K562 (cell line): ENCODE measurements at regions not wholly inside any gene's neighbourhood (a gene's known extent, or its start where the extent isn't known, plus 50 kb on each side); places are given as distances from the start of the nearest gene placed in this dataset.

Source experiments
- ATAC-seq: fragments of 200-7000 bp; cut with Tn5 transposase; 3 replicates; pipeline ENCODE4 v1.9.1; 2020; ENCODE audit warnings: moderate library complexity
- BruUV-seq: library from RNA; stranded (reverse); fragments of 400-500 nt; replicated peaks from 2 replicates; lab custom pipeline; 2021; lab: Mats Ljungman, UMichigan
- CTCF ChIA-PET: fragments of 300-600 bp; formaldehyde crosslinking; extraction: SDS; loops from one replicate; lab custom pipeline; 2021; ENCODE audit warnings: low intra/inter-chr PET ratio; lab: Yijun Ruan, JAX
- POLR2A ChIA-PET: fragments of 300-600, 350-650 bp; sonication (Branson Sonifier 250); formaldehyde crosslinking; extraction: SDS; loops from one replicate; lab custom pipeline; 2021; ENCODE audit warnings: antibody characterized with exemption, inconsistent platforms; lab: Yijun Ruan, JAX
- DNase-seq, 4 experiments: peaks; one replicate each; pipeline versions ENCODE4 v3.0.0 to v3.0.0-alpha.2; 2011 to 2018; ENCODE audit warnings: low spot score in 3 of 4, mixed read lengths in 3 of 4; ENCODE audit errors: extremely low read depth in 1 of 4
- FAIRE-seq: peaks from 2 replicates; lab custom pipeline; 2011; peaks lifted over from hg19 to GRCh38; lab: Jason Lieb, UNC
- H2AFZ ChIP-seq: 2 replicates; pipeline ENCODE4 v1.6.0; 2011; ENCODE audit warnings: low read depth, low read length, control low read depth, inconsistent platforms
- H3K27ac ChIP-seq: fragments of 200-600 bp; 3 replicates; pipeline ENCODE4 v1.8.0; 2011; ENCODE audit warnings: low read depth, mild to moderate bottlenecking, control low read depth, inconsistent platforms, low read length, moderate library complexity, mixed read lengths; ENCODE audit errors: extremely low read depth
- H3K27me3 ChIP-seq, 2 experiments: fragments of 300-600 bp in 1 of 2; 2 replicates in 1 of 2; 3 replicates in 1 of 2; pipeline versions ENCODE4 v1.6.0 to v1.8.0; 2011; ENCODE audit warnings: inconsistent platforms in 2 of 2, low read length in 2 of 2, mild to moderate bottlenecking in 1 of 2, mixed read lengths in 1 of 2, moderate library complexity in 1 of 2; ENCODE audit not compliant: control insufficient read depth in 2 of 2, insufficient read depth in 2 of 2
- H3K36me3 ChIP-seq: fragments of 300-600 bp; 3 replicates; pipeline ENCODE4 v1.8.0; 2011; ENCODE audit warnings: mild to moderate bottlenecking, low read length, inconsistent platforms; ENCODE audit not compliant: control insufficient read depth, insufficient read depth
- H3K4me1 ChIP-seq, 2 experiments: fragments of 200-600 bp in 1 of 2; replicated peaks in 1 of 2; 2 replicates in 1 of 2; 3 replicates in 1 of 2; pipeline versions ENCODE4 v1.5.1 to v1.8.0; 2011; ENCODE audit warnings: inconsistent platforms in 2 of 2, low read length in 2 of 2, mild to moderate bottlenecking in 1 of 2, mixed read lengths in 1 of 2, moderate library complexity in 1 of 2; ENCODE audit not compliant: control insufficient read depth in 2 of 2, insufficient read depth in 2 of 2
- H3K4me2 ChIP-seq: 2 replicates; pipeline ENCODE4 v1.6.1; 2011; ENCODE audit warnings: low read length, control low read depth, inconsistent platforms, mixed read lengths; ENCODE audit not compliant: insufficient read depth
- H3K4me3 ChIP-seq: fragments of 200-600 bp; sonication (generic), shearing (Covaris generic); 2 replicates; pipeline ENCODE4 v1.5.1; 2016; ENCODE audit warnings: control low read depth, inconsistent platforms
- H3K79me2 ChIP-seq: fragments of 200-600 bp; 3 replicates; pipeline ENCODE4 v1.8.0; 2011; ENCODE audit warnings: low read length, inconsistent platforms; ENCODE audit not compliant: control insufficient read depth, insufficient read depth
- H3K9ac ChIP-seq, 2 experiments: 2 replicates each; pipeline versions ENCODE4 v1.6.0 to v1.6.1; 2011; ENCODE audit warnings: low read depth in 2 of 2, low read length in 2 of 2, control low read depth in 1 of 2, inconsistent platforms in 1 of 2, mild to moderate bottlenecking in 1 of 2, mixed read lengths in 1 of 2; ENCODE audit not compliant: insufficient read depth in 1 of 2
- H3K9me1 ChIP-seq: one replicate; pipeline ENCODE4 v1.6.0; 2011; ENCODE audit warnings: inconsistent platforms, mild to moderate bottlenecking, low read length, moderate library complexity; ENCODE audit not compliant: control insufficient read depth, insufficient read depth
- H3K9me3 ChIP-seq: replicated peaks from 2 replicates; pipeline ENCODE4 v1.5.1; 2011; ENCODE audit warnings: low read depth, low read length, inconsistent platforms; ENCODE audit not compliant: control insufficient read depth, insufficient read depth
- H4K20me1 ChIP-seq: replicated peaks from 2 replicates; pipeline ENCODE4 v1.6.1; 2011; ENCODE audit warnings: low read length, inconsistent platforms, mixed read lengths; ENCODE audit not compliant: control insufficient read depth, insufficient read depth
- EWSR1 ChIP-seq: fragments of 450-650 bp; IDR thresholded peaks from 2 replicates; pipeline ENCODE4 v1.6.1; 2018; ENCODE audit warnings: borderline replicate concordance, mild to moderate bottlenecking, low read depth, moderate library complexity; ENCODE audit not compliant: partially characterized antibody
- HDAC8 ChIP-seq: fragments of 450-650 bp; IDR thresholded peaks from 2 replicates; pipeline ENCODE4 v1.6.1; 2016; ENCODE audit warnings: mild to moderate bottlenecking, missing genetic modification characterization, moderate library complexity, missing compliant biosample characterization
- ID3 ChIP-seq, 2 experiments: fragments of 250-450 bp in 1 of 2; fragments of 450-650 bp in 1 of 2; sonication (Bioruptor Pico) in 1 of 2; IDR thresholded peaks; 2 replicates each; pipeline versions ENCODE4 v1.6.1 to v1.8.0; 2016 to 2021; ENCODE audit warnings: mild to moderate bottlenecking in 2 of 2, moderate library complexity in 2 of 2, missing compliant biosample characterization in 1 of 2, missing genetic modification characterization in 1 of 2
- KAT2B ChIP-seq: IDR thresholded peaks from one replicate; pipeline ENCODE4 v1.6.1; 2012; ENCODE audit warnings: low read depth, mild to moderate bottlenecking, control low read depth, inconsistent platforms, low read length, moderate library complexity
- NFIC ChIP-seq: fragments of 450-650 bp; IDR thresholded peaks from 2 replicates; pipeline ENCODE4 v1.6.1; 2017; ENCODE audit warnings: mild to moderate bottlenecking, inconsistent platforms
- POLR2AphosphoS2 ChIP-seq: IDR thresholded peaks from 2 replicates; pipeline ENCODE4 v1.6.1; 2012; ENCODE audit warnings: low read length, improper control_type of control experiment
- POLR2G ChIP-seq: fragments of 200-400 bp; formaldehyde crosslinking; IDR thresholded peaks from 2 replicates; pipeline ENCODE4 v1.6.1; 2017; ENCODE audit warnings: low read depth, mild to moderate bottlenecking, antibody characterized with exemption, low read length, moderate library complexity
- PURB ChIP-seq: sonication (generic); formaldehyde crosslinking; IDR thresholded peaks from 2 replicates; pipeline ENCODE4 v1.9.0; 2021; ENCODE audit warnings: low read depth, mild to moderate bottlenecking, missing genetic modification reagents
- REST ChIP-seq, 2 experiments: fragments of 450-650 bp; formaldehyde crosslinking in 1 of 2; IDR thresholded peaks; 2 replicates each; pipeline versions ENCODE4 v1.4.0 to v1.6.1; 2014 to 2020; ENCODE audit warnings: mild to moderate bottlenecking in 2 of 2, borderline replicate concordance in 1 of 2, low read depth in 1 of 2
- STAT5A ChIP-seq: IDR thresholded peaks from 2 replicates; pipeline ENCODE4 v1.6.1; 2012; ENCODE audit warnings: low read length, inconsistent platforms, borderline replicate concordance
- TRIM24 ChIP-seq, 2 experiments: fragments of 450-650 bp; IDR thresholded peaks; 2 replicates each; pipeline ENCODE4 v1.6.1; 2016
- ZKSCAN3 ChIP-seq: fragments of 250-450 bp; sonication (Bioruptor Pico); IDR thresholded peaks from 2 replicates; pipeline ENCODE4 v1.4.0; 2020
- ZNF124 ChIP-seq: sonication (generic); formaldehyde crosslinking; IDR thresholded peaks from 2 replicates; pipeline ENCODE4 v1.8.1; 2022; ENCODE audit warnings: missing genetic modification reagents
- ZNF3 ChIP-seq: fragments of 250-450 bp; sonication (Bioruptor Pico); IDR thresholded peaks from 2 replicates; pipeline ENCODE4 v1.5.0; 2021; ENCODE audit warnings: mild to moderate bottlenecking, moderate library complexity
- ZNF408 ChIP-seq: fragments of 250-450 bp; sonication (Bioruptor Pico); IDR thresholded peaks from 2 replicates; pipeline ENCODE4 v1.4.0; 2020; ENCODE audit warnings: low read depth, mild to moderate bottlenecking, moderate library complexity
- ZNF584 ChIP-seq: fragments of 200-800 bp; sonication (Bioruptor generic); IDR thresholded peaks from 2 replicates; pipeline ENCODE4 v1.6.1; 2016; ENCODE audit warnings: low read depth, mild to moderate bottlenecking, missing genetic modification characterization, missing compliant biosample characterization
- ZNF668 ChIP-seq: fragments of 250-450 bp; sonication (Bioruptor Pico); IDR thresholded peaks from 2 replicates; pipeline ENCODE4 v1.8.0; 2022; ENCODE audit warnings: mild to moderate bottlenecking, inconsistent platforms
- in situ Hi-C: fragments of 300-500 bp; cut with MboI; formaldehyde crosslinking; loops from 4 replicates; pipeline ENCODE4 v1.15.0; 2018; ENCODE audit warnings: inconsistent platforms, mixed read lengths
- intact Hi-C: fragments of 100-400 bp; cut with micrococcal nuclease; formaldehyde crosslinking; loops from 2 replicates; pipeline ENCODE4 v1.14.2; 2022

DNA sequence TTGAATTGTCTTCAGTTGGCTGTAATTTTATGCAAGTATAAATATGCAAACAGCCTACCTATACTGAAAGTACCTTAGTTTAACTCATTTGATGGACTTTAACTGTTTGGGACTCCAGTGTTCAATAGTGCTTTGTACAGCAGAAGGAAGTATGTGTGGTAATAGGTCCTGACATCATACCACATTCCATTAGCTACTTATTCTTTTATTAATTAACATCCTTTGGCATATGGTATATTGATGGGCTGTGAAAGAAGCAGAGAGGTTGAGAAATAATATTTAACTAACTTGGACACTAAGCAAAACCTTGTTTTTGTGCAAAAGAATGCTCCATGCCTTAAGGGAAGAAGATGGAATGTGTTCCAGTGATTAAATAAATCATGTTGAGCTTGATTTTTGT, 97.6 kb upstream of the SEMA6A start:
- ATAC-seq: no peak

More for the DNA sequence above, 97.6 kb upstream of the SEMA6A start:
- no peak for DNase-seq
- POLR2A ChIA-PET: no interaction called here
- Histone ChIP-seq H3K9me3 (no peaks in the 10 kb centered on the region), H3K4me1 (no peaks in the 10 kb centered on the region), H3K36me3 (no peaks in the 10 kb centered on the region), H3K27me3 (no peaks in the 10 kb centered on the region), H3K4me2 (no peak overlapping the region), H2AFZ (no peak overlapping the region), H3K79me2 (no peaks in the 10 kb centered on the region), H3K9ac (no peak overlapping the region), H3K27ac (no peak overlapping the region), H3K4me3 (no peak overlapping the region), H3K9me1 (no peaks in the 10 kb centered on the region), H4K20me1 (no peaks in the 10 kb centered on the region)
- intact Hi-C loops (no loop called here), in situ Hi-C loops (no loop called here)
- no peak for FAIRE-seq
- CTCF ChIA-PET: no interaction called here
- TF ChIP-seq HDAC8 (no peak), ID3 (CRISPR knock-in tag; IDR thresholded peaks at IDR 0.05) (no peak), ID3 (tag; IDR thresholded peaks at IDR 0.05) (no peak), ZNF408 (CRISPR knock-in tag) (no peak), NFIC (no peak), ZKSCAN3 (CRISPR knock-in tag) (no peak), PURB (CRISPR knock-in tag) (no peak), ZNF124 (CRISPR knock-in tag) (no peak), EWSR1 (no peak), TRIM24 (IDR thresholded peaks at IDR 0.05) (no peak), POLR2G (no peak), KAT2B (no peak), STAT5A (no peak), ZNF3 (CRISPR knock-in tag) (no peak), ZNF668 (no peak), POLR2AphosphoS2 (no peak), ZNF584 (CRISPR knock-in tag) (no peak), REST (IDR thresholded peaks at IDR 0.05; ENCODE audit: borderline replicate concordance) (no peak), REST (CRISPR knock-in tag; IDR thresholded peaks at IDR 0.05; ENCODE audit: low read depth) (no peak)
- BruUV-seq: no TSS peak
